ENCODE measurements at regions not wholly inside any gene's neighbourhood (a gene's known extent, or its start where the extent isn't known, plus 50 kb on each side); places are given as distances from the start of the nearest gene placed in this dataset.

DNA sequence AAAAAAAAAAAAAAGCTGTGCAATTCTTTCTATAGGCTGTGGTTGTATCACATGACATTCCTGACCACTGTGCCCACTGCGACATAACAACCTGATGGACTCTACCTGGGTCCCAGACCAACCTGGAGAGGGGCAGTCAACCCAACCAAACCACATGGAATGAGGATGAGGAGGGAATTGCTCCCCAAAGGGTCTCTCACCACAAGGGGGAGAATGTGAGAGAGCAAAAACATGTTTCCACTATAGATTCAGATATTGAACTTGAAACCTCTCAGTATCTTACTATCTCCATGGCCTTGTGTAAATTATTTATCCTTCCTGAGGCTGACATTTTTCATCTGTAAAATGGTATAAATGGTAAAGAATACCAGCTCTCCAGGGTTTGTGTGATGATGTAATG, 66.9 kb upstream of the SV2C start:
- Histone ChIP-seq H3K36me3 (ENCODE audit: control insufficient read depth, insufficient read depth, low read length) (no peaks in the 10 kb centered on the region), H3K4me3 (ENCODE audit: low read depth, low read length) (no peak overlapping the region), H3K27me3 (ENCODE audit: control insufficient read depth, insufficient read depth, low read length) (no peaks in the 10 kb centered on the region)
- TF ChIP-seq, protein P1, sequence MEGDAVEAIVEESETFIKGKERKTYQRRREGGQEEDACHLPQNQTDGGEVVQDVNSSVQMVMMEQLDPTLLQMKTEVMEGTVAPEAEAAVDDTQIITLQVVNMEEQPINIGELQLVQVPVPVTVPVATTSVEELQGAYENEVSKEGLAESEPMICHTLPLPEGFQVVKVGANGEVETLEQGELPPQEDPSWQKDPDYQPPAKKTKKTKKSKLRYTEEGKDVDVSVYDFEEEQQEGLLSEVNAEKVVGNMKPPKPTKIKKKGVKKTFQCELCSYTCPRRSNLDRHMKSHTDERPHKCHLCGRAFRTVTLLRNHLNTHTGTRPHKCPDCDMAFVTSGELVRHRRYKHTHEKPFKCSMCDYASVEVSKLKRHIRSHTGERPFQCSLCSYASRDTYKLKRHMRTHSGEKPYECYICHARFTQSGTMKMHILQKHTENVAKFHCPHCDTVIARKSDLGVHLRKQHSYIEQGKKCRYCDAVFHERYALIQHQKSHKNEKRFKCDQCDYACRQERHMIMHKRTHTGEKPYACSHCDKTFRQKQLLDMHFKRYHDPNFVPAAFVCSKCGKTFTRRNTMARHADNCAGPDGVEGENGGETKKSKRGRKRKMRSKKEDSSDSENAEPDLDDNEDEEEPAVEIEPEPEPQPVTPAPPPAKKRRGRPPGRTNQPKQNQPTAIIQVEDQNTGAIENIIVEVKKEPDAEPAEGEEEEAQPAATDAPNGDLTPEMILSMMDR (IDR thresholded peaks at IDR 0.05; ENCODE audit: insufficient read depth, low read length, severe bottlenecking): no peak
- FAIRE-seq: no peak
- no peak for DNase-seq (ENCODE audit: low read depth)

DNA sequence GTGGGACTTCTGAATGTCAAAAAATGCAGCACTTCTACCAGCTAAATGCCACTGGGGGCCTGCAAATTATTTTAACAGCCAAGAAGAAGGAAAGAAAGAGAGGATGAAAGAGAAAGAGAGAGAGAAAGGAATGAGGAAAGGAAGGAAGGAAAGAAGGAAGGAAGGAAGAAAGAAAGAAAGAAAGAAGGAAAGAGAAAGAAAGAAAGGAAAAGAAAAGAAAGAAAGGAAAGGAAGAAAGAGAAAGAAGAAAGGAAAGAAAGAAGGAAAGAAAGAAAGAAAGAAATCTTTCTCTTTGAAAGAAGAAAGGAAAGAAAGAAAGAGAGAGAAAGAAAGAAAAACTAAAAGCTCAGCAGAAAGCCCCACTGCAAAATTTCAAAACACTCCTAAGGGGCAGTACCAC, 69.2 kb upstream of the SV2C start:
- Histone ChIP-seq H3K27me3 (ENCODE audit: control insufficient read depth, insufficient read depth, low read length) (no peaks in the 10 kb centered on the region), H3K36me3 (ENCODE audit: control insufficient read depth, insufficient read depth, low read length) (no peaks in the 10 kb centered on the region), H3K4me3 (ENCODE audit: low read depth, low read length) (no peak overlapping the region)
- DNase-seq (ENCODE audit: low read depth) (no peak), FAIRE-seq (no peak)
- TF ChIP-seq, protein P1 (IDR thresholded peaks at IDR 0.05; ENCODE audit: insufficient read depth, low read length, severe bottlenecking): no peak

DNA sequence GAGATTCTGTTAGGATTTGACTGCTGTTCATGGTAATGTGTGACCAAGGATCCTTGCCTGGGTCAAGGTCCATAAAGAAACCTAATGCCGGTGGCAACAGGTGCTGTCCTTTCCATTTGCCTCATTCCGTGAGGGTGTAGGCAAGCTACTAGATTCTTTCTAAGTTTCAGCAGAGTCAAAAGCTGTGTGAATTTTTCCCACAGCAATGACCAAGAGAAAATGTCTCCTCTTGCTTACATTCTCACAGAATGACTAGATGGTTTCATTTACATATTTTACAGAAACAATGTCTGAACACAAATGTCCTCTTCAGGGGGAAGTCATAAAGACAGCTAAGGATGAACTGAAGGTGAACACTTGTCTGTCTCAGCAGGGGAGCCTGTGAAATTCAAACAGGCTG, 75.3 kb upstream of the SV2C start:
- Histone ChIP-seq H3K27me3 (ENCODE audit: control insufficient read depth, insufficient read depth, low read length) (no peaks in the 10 kb centered on the region), H3K36me3 (ENCODE audit: control insufficient read depth, insufficient read depth, low read length) (no peaks in the 10 kb centered on the region), H3K4me3 (ENCODE audit: low read depth, low read length) (no peak overlapping the region)
- FAIRE-seq (no peak), DNase-seq (ENCODE audit: low read depth) (no peak)
- TF ChIP-seq, protein P1 (IDR thresholded peaks at IDR 0.05; ENCODE audit: insufficient read depth, low read length, severe bottlenecking): no peak

- DNase-seq (ENCODE audit: low read depth) (no peak), FAIRE-seq (no peak)
- Histone ChIP-seq H3K4me3 (ENCODE audit: low read depth, low read length) (no peak overlapping the region), H3K36me3 (ENCODE audit: control insufficient read depth, insufficient read depth, low read length) (no peaks in the 10 kb centered on the region), H3K27me3 (ENCODE audit: control insufficient read depth, insufficient read depth, low read length) (no peaks in the 10 kb centered on the region)
- TF ChIP-seq, protein P1 (IDR thresholded peaks at IDR 0.05; ENCODE audit: insufficient read depth, low read length, severe bottlenecking): no peak
These were observed 82.6 kb upstream of the SV2C start for GRCh38 chr5:76000582-76000981.

DNA sequence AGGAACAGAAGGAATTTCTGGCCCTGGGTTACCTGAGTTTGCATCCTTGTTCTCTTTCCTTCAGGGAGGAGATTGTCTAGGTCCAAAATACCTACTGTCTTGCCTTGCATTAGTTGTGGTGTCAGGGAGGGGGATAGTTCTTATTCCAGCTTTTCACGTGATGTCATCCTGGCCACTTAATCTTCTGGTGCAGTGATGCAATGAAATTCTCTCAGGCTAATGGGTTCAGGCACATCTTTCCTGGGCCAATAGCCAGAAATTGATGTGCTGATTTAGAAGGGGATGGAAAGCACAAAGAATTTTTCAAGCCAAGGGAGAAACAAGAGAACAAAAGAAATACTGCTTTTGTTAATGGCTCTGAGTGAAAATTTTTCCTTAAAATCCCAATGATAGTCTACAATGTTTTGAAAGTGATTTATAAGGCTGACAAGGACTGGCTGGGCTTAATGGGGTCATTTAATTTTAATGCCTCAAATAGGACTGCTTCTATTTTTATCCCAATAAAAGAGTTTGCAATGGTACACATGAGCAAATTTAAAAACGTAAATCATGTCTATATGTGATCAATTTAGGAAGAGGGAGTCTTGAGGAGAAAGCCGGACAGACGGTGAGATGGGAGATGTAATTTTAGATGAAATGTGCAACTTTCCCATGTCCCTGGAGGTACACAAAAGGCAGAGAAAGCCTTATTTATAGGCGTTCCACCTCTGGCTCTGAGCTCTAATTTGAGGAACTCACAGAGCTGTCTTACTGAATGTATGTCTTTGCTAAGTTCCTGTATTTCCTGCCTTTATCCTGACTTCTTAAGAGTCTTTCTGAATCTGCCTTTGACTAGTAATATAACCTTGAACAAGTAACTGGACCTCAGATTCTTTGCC, 89.3 kb upstream of the SV2C start:
- TF ChIP-seq, protein P1 (IDR thresholded peaks at IDR 0.05; ENCODE audit: insufficient read depth, low read length, severe bottlenecking): no peak
- Histone ChIP-seq H3K27me3 (ENCODE audit: control insufficient read depth, insufficient read depth, low read length) (no peaks in the 10 kb centered on the region), H3K4me3 (ENCODE audit: low read depth, low read length) (no peak overlapping the region), H3K36me3 (ENCODE audit: control insufficient read depth, insufficient read depth, low read length) (no peaks in the 10 kb centered on the region)
- DNase-seq (ENCODE audit: low read depth) (no peak), FAIRE-seq (no peak)

DNA sequence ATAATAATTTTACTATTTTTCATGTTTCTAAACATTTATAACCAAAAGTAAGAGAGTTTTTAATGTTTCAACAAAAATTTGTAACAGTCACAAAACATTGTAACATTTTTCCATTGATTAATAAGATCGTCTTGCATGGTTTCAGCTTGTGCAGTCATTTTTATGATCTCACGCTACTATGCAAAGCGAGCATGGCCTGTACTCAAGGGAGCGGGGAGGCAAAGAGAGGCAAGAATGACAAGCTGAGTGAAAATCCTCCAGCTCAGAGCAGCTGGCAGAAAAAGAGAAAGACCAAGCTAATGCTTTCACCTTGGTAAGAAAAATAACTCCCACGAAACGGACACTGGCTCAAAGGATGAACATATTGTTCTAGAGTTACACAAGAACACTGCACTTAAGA, 90.0 kb upstream of the SV2C start:
- no peak overlapping the region for H3K4me3 ChIP-seq (ENCODE audit: low read depth, low read length)
- H3K36me3 ChIP-seq (ENCODE audit: control insufficient read depth, insufficient read depth, low read length): no peaks in the 10 kb centered on the region
- TF ChIP-seq, protein P1 (IDR thresholded peaks at IDR 0.05; ENCODE audit: insufficient read depth, low read length, severe bottlenecking): no peak
- FAIRE-seq (no peak), DNase-seq (ENCODE audit: low read depth) (no peak)
- no peaks in the 10 kb centered on the region for H3K27me3 ChIP-seq (ENCODE audit: control insufficient read depth, insufficient read depth, low read length)
